ENCODE measurements at regions not wholly inside any gene's neighbourhood (a gene's known extent, or its start where the extent isn't known, plus 50 kb on each side); places are given as distances from the start of the nearest gene placed in this dataset.

DNA sequence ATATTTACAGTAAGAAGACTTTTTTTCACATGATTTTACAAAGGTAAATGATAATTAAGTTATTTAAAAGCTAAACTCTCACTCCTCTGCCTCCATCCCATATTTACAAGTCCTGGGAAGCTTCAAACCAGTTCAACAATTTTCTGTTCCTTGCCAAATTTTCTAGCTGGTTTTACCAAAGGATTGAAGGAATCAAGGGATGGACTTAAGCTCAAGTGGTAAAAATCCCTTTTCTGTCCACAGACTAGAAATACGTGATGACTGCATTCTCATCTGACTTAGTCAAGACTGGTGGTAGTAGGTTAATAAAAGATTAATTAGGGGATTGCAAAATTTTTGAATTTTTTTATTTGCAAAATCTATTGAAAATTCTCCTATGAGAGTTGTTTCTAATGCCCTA, 297.3 kb downstream of the MTX2 start:
- TF ChIP-seq POLR2AphosphoS5 (IDR thresholded peaks at IDR 0.05; ENCODE audit: low read depth, low read length) = no peak
- TF ChIP-seq, protein P1, sequence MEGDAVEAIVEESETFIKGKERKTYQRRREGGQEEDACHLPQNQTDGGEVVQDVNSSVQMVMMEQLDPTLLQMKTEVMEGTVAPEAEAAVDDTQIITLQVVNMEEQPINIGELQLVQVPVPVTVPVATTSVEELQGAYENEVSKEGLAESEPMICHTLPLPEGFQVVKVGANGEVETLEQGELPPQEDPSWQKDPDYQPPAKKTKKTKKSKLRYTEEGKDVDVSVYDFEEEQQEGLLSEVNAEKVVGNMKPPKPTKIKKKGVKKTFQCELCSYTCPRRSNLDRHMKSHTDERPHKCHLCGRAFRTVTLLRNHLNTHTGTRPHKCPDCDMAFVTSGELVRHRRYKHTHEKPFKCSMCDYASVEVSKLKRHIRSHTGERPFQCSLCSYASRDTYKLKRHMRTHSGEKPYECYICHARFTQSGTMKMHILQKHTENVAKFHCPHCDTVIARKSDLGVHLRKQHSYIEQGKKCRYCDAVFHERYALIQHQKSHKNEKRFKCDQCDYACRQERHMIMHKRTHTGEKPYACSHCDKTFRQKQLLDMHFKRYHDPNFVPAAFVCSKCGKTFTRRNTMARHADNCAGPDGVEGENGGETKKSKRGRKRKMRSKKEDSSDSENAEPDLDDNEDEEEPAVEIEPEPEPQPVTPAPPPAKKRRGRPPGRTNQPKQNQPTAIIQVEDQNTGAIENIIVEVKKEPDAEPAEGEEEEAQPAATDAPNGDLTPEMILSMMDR (IDR thresholded peaks at IDR 0.05) = no peak
- TF ChIP-seq, protein P2, sequence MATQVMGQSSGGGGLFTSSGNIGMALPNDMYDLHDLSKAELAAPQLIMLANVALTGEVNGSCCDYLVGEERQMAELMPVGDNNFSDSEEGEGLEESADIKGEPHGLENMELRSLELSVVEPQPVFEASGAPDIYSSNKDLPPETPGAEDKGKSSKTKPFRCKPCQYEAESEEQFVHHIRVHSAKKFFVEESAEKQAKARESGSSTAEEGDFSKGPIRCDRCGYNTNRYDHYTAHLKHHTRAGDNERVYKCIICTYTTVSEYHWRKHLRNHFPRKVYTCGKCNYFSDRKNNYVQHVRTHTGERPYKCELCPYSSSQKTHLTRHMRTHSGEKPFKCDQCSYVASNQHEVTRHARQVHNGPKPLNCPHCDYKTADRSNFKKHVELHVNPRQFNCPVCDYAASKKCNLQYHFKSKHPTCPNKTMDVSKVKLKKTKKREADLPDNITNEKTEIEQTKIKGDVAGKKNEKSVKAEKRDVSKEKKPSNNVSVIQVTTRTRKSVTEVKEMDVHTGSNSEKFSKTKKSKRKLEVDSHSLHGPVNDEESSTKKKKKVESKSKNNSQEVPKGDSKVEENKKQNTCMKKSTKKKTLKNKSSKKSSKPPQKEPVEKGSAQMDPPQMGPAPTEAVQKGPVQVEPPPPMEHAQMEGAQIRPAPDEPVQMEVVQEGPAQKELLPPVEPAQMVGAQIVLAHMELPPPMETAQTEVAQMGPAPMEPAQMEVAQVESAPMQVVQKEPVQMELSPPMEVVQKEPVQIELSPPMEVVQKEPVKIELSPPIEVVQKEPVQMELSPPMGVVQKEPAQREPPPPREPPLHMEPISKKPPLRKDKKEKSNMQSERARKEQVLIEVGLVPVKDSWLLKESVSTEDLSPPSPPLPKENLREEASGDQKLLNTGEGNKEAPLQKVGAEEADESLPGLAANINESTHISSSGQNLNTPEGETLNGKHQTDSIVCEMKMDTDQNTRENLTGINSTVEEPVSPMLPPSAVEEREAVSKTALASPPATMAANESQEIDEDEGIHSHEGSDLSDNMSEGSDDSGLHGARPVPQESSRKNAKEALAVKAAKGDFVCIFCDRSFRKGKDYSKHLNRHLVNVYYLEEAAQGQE (IDR thresholded peaks at IDR 0.05; ENCODE audit: insufficient read depth in 1 of 2, low read depth in 2 of 2, low read length in 1 of 2) = no peak
- TF ChIP-seq TCF7L2 (IDR thresholded peaks at IDR 0.05; ENCODE audit: low read depth, low read length) = no peak
